Muscle layer of colon (tissue), 2 donors: ENCODE measurements at regions not wholly inside any gene's neighbourhood (a gene's known extent, or its start where the extent isn't known, plus 50 kb on each side); places are given as distances from the start of the nearest gene placed in this dataset.
"Not testable (repeated sequence)": the region's sequence is repeated elsewhere in the genome, so short reads cannot be mapped to it uniquely, and the experiment has no call there.

Experiments used
- H3K27ac ChIP-seq: one replicate; pipeline ENCODE4 v1.7.0; 2013; ENCODE audit warnings: low read depth, mild to moderate bottlenecking, low read length, moderate library complexity
- H3K27me3 ChIP-seq, 2 donors: one replicate each; pipeline ENCODE4 v1.7.0; 2013; ENCODE audit warnings: low read length in 2 of 2, mild to moderate bottlenecking in 2 of 2; ENCODE audit not compliant: insufficient read depth in 2 of 2, control insufficient read depth in 1 of 2
- H3K36me3 ChIP-seq: one replicate; pipeline ENCODE4 v1.7.0; 2013; ENCODE audit warnings: mild to moderate bottlenecking, low read length; ENCODE audit not compliant: insufficient read depth
- H3K4me1 ChIP-seq: one replicate; pipeline ENCODE4 v1.7.0; 2013; ENCODE audit warnings: mild to moderate bottlenecking, low read length; ENCODE audit not compliant: insufficient read depth
- H3K4me3 ChIP-seq, 2 donors: one replicate each; pipeline ENCODE4 v1.7.0; 2013; ENCODE audit warnings: low read length in 2 of 2, low read depth in 1 of 2, mild to moderate bottlenecking in 1 of 2, moderate library complexity in 1 of 2
- H3K9ac ChIP-seq: one replicate; pipeline ENCODE4 v1.7.0; 2013; ENCODE audit warnings: low read length
- H3K9me3 ChIP-seq: one replicate; pipeline ENCODE4 v1.7.0; 2013; ENCODE audit warnings: mild to moderate bottlenecking, low read length
- donor health status: abdominal sarcoma.
- donor health status: Adenocarcinoma of cecum.

DNA sequence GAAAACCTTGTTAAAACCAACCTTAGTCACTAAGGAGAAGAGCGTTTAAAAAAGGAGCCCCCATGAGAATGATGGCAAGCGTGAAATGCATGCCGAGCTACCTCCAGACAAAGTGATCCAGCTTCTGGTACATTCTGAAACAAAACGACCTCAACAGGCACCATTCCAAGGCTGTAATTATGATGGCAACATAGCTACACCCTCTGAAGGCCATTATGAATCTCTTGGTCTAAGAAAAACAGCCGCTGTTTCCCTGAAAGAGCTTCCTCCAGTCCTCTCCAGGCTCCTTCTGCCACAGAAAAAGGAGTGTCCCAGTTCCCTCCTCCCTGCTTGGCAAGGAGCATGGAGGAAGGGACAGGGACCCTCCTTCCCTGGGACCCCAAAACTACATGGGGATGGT, 50.0 kb upstream of the ABLIM1 start:
- H3K9ac ChIP-seq: no peak overlapping the region
- no peaks in the 10 kb centered on the region for H3K27me3 ChIP-seq
- no peak overlapping the region for H3K4me3 ChIP-seq
- H3K36me3 ChIP-seq: no peaks in the 10 kb centered on the region
- no peaks in the 10 kb centered on the region for H3K9me3 ChIP-seq
- no peaks in the 10 kb centered on the region for H3K4me1 ChIP-seq
- H3K27ac ChIP-seq: no peak overlapping the region

DNA sequence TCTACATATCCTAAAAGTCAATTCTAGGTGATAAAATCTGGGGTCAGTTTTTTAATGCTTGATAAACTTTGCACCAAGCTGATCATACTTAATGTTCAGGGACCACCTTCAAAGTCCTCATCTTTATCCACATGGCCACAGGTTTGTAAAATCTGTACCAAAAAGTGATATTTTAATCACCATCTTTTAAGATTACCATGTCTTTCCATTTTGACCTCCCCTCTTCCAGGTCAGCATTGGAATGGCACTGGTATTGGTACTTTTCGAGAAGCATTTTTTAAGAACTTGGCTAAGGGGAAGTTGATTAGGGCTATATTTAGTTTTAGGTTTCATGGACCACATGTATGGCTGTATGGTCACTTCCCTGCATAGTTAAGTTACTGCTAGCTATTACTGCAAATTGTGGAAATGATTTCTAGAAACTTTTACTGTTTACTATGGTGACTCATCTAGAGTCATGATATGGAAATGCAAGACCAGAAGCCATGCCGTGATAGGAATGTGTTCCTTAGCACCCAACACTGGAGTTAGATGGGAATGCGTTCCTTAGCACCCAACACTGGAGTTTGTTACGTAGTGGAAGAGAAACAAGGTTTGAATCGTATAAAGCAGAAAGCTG, 50.8 kb upstream of the ABLIM1 start:
- H3K9ac ChIP-seq: no peak overlapping the region
- H3K27ac ChIP-seq: no peak overlapping the region
- H3K9me3 ChIP-seq: no peaks in the 10 kb centered on the region
- no peak overlapping the region for H3K4me3 ChIP-seq
- H3K27me3 ChIP-seq: no peaks in the 10 kb centered on the region
- no peaks in the 10 kb centered on the region for H3K4me1 ChIP-seq
- no peaks in the 10 kb centered on the region for H3K36me3 ChIP-seq

DNA sequence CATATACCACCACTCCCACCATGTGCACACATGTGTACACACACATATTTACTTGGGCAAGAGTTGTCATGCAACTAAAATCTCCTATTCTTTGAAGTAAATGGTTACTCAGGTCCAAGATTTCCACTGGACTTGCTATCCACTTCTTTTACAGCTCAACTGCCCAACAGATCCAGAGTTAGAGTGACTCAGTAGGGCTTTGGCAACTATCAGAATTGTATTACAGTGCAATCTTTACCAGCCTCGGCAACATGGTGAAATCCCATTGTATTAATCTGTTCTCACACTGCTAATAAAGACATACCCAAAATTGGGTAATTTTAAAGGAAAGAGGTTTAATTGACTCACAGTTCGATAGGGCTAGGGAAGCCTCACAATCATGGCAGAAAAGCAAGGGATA, 51.9 kb upstream of the ABLIM1 start:
- Histone ChIP-seq H3K9ac (no peak overlapping the region), H3K27ac (no peak overlapping the region)

DNA sequence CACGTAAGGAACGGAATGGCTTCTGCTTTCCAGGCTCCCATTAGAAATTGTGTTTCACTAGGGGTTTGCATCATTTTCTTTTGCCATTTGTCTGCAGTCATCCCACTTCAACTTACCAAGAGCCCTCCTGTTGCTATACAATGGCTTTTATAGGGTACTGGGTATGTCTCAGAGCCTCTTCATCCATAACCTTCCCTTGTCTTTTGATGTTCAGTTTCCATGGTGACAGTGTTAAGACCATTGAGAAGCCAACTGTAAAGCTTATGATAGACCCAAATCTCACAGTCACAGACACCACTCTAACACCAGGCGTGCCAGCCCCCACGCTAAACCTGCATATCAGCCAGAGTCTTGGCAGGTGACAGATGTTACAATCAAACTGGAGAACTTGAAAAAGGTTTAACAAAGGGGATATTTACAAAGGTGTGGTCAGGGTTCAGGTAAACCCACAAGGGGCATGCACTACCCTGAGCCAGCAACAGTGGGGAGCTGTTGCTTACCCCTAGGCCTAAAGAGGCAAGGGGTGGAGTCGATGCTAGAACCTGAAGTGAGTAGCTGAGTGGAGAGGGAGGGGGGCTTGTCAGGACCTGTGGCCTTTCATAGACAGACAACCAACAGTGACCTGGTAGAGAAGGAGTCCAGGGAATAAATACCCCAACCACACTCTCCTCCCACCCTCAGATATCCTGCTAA, 53.2 kb upstream of the ABLIM1 start:
- no peaks in the 10 kb centered on the region for H3K36me3 ChIP-seq
- no peaks in the 10 kb centered on the region for H3K27me3 ChIP-seq
- H3K4me1 ChIP-seq: peaks cover 14% of the 10 kb centered on the region
- H3K27ac ChIP-seq: no peak overlapping the region
- H3K9me3 ChIP-seq: no peaks in the 10 kb centered on the region
- no peak overlapping the region for H3K9ac ChIP-seq
- no peak overlapping the region for H3K4me3 ChIP-seq

More for the DNA sequence above, 51.9 kb upstream of the ABLIM1 start:
- no peaks in the 10 kb centered on the region for H3K27me3 ChIP-seq
- H3K36me3 ChIP-seq: no peaks in the 10 kb centered on the region
- no peak overlapping the region for H3K4me3 ChIP-seq
- H3K4me1 ChIP-seq: peaks cover 8% of the 10 kb centered on the region
- H3K9me3 ChIP-seq: no peaks in the 10 kb centered on the region

DNA sequence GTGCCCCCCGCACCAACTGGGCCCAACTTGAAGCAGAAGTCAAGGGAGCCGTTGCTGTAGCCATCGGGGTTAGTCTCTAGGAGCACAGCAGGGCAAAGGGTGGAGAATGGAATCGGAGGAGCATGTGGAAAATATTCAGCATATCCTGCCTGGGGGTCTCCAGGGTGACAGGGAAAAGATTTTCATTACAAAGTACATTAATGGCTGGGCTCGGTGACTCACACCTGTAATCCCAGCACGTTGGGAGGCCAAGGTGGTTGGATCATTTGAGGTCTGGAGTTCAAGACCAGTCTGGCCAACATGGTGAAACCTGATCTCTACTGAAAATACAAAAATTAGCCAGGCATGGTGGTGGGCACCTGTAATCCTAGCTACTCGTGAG, 53.8 kb upstream of the ABLIM1 start:
- Histone ChIP-seq H3K27ac (no peak overlapping the region), H3K9me3 (no peaks in the 10 kb centered on the region), H3K36me3 (no peaks in the 10 kb centered on the region), H3K27me3 (no peaks in the 10 kb centered on the region), H3K4me3 (no peak overlapping the region), H3K4me1 (peaks cover 14% of the 10 kb centered on the region), H3K9ac (no peak overlapping the region)

DNA sequence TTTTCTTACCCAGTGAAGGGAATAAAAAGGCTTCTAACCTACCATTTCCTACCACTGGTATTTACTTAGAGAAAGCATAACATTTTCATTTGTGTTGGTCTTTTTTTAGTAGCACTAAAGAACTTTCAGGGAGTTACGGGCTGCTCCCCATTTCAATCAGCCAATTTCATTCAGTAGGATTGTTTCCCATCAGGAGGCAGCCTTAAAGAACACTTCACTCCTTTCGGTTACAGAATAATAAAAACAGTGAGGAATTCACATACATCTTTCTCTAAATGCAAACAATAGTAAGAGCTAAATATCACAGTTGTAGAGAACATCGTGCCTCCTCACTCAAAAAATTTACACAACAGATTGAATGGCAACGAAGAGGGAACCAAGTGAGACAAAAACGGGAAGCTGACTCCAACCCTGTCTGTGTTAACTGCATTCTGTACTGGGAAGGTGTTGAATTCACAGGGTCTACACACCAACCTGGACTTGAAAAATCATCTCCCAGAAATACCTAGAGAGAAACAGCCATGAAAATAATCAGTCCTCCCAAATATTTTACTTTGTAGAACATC, 55.5 kb upstream of the ABLIM1 start:
- H3K4me1 ChIP-seq: peaks cover 14% of the 10 kb centered on the region
- H3K36me3 ChIP-seq: no peaks in the 10 kb centered on the region
- H3K27ac ChIP-seq: no peak overlapping the region
- H3K9me3 ChIP-seq: no peaks in the 10 kb centered on the region
- no peak overlapping the region for H3K9ac ChIP-seq
- H3K27me3 ChIP-seq: no peaks in the 10 kb centered on the region
- H3K4me3 ChIP-seq: no peak overlapping the region

DNA sequence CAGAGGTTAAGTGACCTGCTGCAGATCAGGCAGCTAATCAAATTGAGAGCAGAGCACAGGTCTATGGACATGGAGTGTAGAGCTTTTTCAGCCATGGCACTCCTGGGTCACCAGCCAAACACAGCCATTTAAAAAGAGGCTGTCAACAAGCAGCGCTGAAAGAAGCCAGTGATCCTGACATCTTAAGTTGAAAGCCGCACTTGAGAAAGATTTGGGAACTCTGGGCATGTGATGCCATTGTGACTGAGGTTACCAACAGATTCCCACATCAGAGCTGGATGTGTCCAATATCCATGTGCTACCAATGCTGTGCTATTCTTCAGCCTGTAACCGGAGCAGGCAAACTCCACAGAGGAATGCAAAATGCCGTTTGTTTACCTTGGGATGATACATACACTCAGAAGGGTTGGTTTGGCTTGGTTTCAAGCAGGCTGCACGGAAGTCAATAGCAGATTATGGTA, 56.2 kb upstream of the ABLIM1 start:
- Histone ChIP-seq H3K4me1 (peaks cover 14% of the 10 kb centered on the region), H3K36me3 (no peaks in the 10 kb centered on the region), H3K27me3 (no peaks in the 10 kb centered on the region), H3K9me3 (no peaks in the 10 kb centered on the region), H3K9ac (no peak overlapping the region), H3K27ac (no peak overlapping the region), H3K4me3 (no peak overlapping the region)

DNA sequence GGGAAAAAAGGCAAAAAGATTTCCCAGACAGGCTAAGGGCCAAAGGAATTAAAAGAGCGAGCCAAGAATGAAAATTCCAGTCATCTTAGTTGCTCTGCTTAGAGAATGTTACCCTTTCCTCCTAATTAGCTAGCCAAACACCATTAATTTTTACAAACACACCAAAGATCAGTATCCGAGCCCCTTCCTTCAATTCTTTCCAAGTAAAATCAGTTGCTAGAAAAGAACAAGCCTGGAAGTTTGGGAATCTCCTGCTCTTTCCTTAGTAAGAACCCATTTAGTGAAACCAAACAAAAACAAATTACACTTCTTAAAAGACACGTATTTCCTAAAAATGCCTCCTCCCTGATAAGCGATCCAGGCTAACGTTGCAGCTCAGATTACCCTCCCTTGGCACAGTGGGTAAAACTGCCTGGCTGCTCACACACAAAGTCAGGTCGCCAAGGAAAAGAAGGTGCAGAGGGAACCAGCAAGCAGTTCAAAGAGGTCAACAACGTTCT, 57.1 kb upstream of the ABLIM1 start:
- H3K36me3 ChIP-seq: no peaks in the 10 kb centered on the region
- H3K9me3 ChIP-seq: no peaks in the 10 kb centered on the region
- H3K9ac ChIP-seq: no peak overlapping the region
- H3K27ac ChIP-seq: no peak overlapping the region
- H3K27me3 ChIP-seq: no peaks in the 10 kb centered on the region
- peaks cover 14% of the 10 kb centered on the region for H3K4me1 ChIP-seq
- no peak overlapping the region for H3K4me3 ChIP-seq

DNA sequence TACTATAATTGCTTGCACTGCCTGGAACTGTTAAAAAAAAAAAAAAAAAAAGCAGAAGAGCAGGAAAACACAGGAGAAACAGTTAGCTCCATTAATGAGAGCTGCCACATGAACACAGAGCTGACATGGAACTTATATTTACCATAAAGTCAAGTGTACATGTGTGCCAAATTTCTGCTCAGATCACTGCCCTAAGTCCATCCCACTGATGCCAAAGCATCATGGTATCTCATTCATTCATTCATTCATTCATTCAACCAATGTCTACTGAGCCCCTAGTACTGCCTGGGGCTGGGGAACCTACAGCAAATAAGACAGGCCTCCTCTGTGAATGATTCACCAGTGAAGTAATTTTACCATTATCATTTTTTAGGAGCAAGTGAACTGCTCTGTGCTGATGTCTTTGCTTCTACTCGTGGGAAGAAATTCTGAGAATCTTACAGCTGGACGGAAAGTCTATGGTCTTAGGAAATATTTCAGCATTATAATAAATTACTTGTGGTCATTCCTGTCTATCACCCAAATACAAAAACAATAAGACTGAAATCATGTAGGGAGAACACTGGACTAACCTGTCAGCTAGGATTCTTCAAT, 58.8 kb upstream of the ABLIM1 start:
- no peaks in the 10 kb centered on the region for H3K36me3 ChIP-seq
- no peaks in the 10 kb centered on the region for H3K27me3 ChIP-seq
- H3K27ac ChIP-seq: no peak overlapping the region
- H3K9ac ChIP-seq: no peak overlapping the region
- H3K4me3 ChIP-seq: no peak overlapping the region
- H3K9me3 ChIP-seq: no peaks in the 10 kb centered on the region
- H3K4me1 ChIP-seq: peaks cover 14% of the 10 kb centered on the region

DNA sequence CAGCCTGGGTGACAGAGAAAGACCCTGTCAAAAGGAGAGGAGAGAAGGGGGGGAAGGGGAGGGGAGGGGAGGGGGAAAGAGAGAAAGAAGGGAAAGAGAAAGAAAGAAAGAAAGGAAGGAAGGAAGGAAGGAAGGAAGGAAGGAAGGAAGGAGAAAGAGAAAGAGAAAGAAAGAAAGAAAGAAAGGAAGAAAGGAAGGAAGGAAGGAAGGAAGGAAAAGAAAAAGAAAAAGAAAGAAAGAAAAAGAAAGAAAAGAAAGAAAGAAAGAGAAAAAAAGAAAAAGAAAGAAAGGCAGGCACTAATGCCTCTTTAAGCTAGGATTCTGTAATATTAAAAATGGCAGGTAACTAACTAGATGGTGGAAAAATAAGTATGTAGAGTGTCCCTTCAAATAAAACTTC, 59.8 kb upstream of the ABLIM1 start:
- H3K9ac ChIP-seq, H3K9me3 ChIP-seq, H3K27me3 ChIP-seq, H3K27ac ChIP-seq, H3K4me3 ChIP-seq, H3K36me3 ChIP-seq: not testable (repeated sequence)
- H3K4me1 ChIP-seq: peaks cover 14% of the 10 kb centered on the region

DNA sequence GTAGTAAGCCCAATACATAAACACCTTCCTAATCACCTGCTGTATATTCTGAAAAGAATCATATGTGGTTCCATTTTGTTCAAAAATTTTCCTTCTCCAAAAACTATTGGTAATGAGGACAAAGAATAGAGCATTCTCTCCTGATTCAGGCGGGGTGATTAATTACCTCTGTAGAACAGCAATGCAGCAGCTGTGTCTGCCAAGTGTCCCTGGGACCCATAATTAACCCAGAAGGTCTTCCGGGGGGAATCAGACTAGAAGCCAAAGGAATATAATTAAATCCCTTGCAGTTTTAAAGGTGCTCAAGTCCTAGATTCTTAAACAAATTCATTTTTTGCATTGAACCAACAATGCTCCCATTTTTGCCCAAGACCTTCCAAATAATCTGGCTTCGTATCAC, 60.3 kb upstream of the ABLIM1 start:
- Histone ChIP-seq H3K9me3 (no peaks in the 10 kb centered on the region), H3K4me1 (peaks cover 14% of the 10 kb centered on the region), H3K27me3 (no peaks in the 10 kb centered on the region), H3K36me3 (no peaks in the 10 kb centered on the region), H3K27ac (no peak overlapping the region), H3K9ac (no peak overlapping the region), H3K4me3 (no peak overlapping the region)
